Parathyroid adenoma (tissue), 2 donors: ENCODE measurements at regions not wholly inside any gene's neighbourhood (a gene's known extent, or its start where the extent isn't known, plus 50 kb on each side); places are given as distances from the start of the nearest gene placed in this dataset.

ENCODE experiments used
- H2AFZ ChIP-seq: fragments of 300-600 bp; sonication (generic); one replicate; pipeline ENCODE4 v1.7.0; 2017; ENCODE audit warnings: antibody characterized with exemption, mild to moderate bottlenecking
- H3K27ac ChIP-seq: fragments of 300-600 bp; sonication (generic); one replicate; pipeline ENCODE4 v1.7.0; 2017
- H3K27me3 ChIP-seq: fragments of 300-600 bp; sonication (generic); one replicate; pipeline ENCODE4 v1.7.0; 2017; ENCODE audit warnings: low read length; ENCODE audit not compliant: control insufficient read depth, insufficient read depth
- H3K36me3 ChIP-seq: fragments of 300-600 bp; sonication (generic); one replicate; pipeline ENCODE4 v1.7.0; 2017; ENCODE audit warnings: low read length; ENCODE audit not compliant: control insufficient read depth, insufficient read depth
- H3K4me1 ChIP-seq: fragments of 300-600 bp; sonication (generic); one replicate; pipeline ENCODE4 v1.7.0; 2017; ENCODE audit warnings: control low read depth
- H3K4me2 ChIP-seq: fragments of 300-600 bp; sonication (generic); one replicate; pipeline ENCODE4 v1.7.0; 2017; ENCODE audit warnings: low read length
- H3K4me3 ChIP-seq: fragments of 300-600 bp; sonication (generic); one replicate; pipeline ENCODE4 v1.7.0; 2017; ENCODE audit warnings: low read depth, low read length
- H3K79me2 ChIP-seq: fragments of 300-600 bp; sonication (generic); one replicate; pipeline ENCODE4 v1.7.0; 2017; ENCODE audit warnings: control low read depth
- H3K9ac ChIP-seq: fragments of 300-600 bp; sonication (generic); one replicate; pipeline ENCODE4 v1.7.0; 2017; ENCODE audit warnings: mild to moderate bottlenecking
- H3K9me3 ChIP-seq: fragments of 300-600 bp; sonication (generic); one replicate; pipeline ENCODE4 v1.7.0; 2017; ENCODE audit warnings: low read length; ENCODE audit not compliant: control insufficient read depth
- TF ChIP-seq, protein P1 (sequence below): fragments of 300-600 bp; sonication (generic); IDR thresholded peaks from one replicate; pipeline ENCODE4 v1.7.0; 2017; ENCODE audit warnings: antibody characterized with exemption, mild to moderate bottlenecking
- donor health status: primary hyperparathyroidism.

DNA sequence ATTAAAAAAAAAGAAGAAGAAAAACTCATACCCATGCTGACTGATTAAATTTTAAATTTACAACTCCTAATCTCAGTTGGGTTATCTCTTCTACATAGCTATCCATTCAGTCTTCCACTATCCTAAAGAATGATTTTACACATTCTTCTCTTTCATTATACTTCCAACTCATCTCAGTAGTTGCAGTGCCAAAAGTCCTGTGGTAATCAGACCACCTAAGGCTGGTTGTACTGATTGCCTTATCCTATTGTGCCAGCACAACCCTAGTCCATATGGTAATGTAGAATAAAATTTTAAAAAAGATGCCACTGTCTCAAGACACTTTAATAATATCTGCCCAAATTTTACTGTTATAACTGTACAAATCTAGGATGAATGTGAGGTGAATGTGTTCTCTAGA lies 448.0 kb downstream of the LRRIQ3 start:
- no peak overlapping the region for H3K27ac ChIP-seq
- H3K4me1 ChIP-seq = no peaks in the 10 kb centered on the region
- no peaks in the 10 kb centered on the region for H3K27me3 ChIP-seq
- TF ChIP-seq, protein P1, sequence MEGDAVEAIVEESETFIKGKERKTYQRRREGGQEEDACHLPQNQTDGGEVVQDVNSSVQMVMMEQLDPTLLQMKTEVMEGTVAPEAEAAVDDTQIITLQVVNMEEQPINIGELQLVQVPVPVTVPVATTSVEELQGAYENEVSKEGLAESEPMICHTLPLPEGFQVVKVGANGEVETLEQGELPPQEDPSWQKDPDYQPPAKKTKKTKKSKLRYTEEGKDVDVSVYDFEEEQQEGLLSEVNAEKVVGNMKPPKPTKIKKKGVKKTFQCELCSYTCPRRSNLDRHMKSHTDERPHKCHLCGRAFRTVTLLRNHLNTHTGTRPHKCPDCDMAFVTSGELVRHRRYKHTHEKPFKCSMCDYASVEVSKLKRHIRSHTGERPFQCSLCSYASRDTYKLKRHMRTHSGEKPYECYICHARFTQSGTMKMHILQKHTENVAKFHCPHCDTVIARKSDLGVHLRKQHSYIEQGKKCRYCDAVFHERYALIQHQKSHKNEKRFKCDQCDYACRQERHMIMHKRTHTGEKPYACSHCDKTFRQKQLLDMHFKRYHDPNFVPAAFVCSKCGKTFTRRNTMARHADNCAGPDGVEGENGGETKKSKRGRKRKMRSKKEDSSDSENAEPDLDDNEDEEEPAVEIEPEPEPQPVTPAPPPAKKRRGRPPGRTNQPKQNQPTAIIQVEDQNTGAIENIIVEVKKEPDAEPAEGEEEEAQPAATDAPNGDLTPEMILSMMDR = no peak
- no peak overlapping the region for H3K4me3 ChIP-seq
- H3K4me2 ChIP-seq = no peak overlapping the region
- no peak overlapping the region for H2AFZ ChIP-seq
- no peaks in the 10 kb centered on the region for H3K9me3 ChIP-seq
- no peaks in the 10 kb centered on the region for H3K79me2 ChIP-seq
- no peak overlapping the region for H3K9ac ChIP-seq
- no peaks in the 10 kb centered on the region for H3K36me3 ChIP-seq

- Histone ChIP-seq H3K9me3 (no peaks in the 10 kb centered on the region), H3K36me3 (no peaks in the 10 kb centered on the region), H3K4me1 (no peaks in the 10 kb centered on the region), H3K4me2 (no peak overlapping the region), H3K9ac (no peak overlapping the region), H3K27me3 (no peaks in the 10 kb centered on the region), H3K27ac (no peak overlapping the region), H2AFZ (no peak overlapping the region), H3K4me3 (no peak overlapping the region), H3K79me2 (no peaks in the 10 kb centered on the region)
- TF ChIP-seq, protein P1 = no peak
Measured at GRCh38 chr1:73744985-73745384, 453.0 kb downstream of the LRRIQ3 start.

DNA sequence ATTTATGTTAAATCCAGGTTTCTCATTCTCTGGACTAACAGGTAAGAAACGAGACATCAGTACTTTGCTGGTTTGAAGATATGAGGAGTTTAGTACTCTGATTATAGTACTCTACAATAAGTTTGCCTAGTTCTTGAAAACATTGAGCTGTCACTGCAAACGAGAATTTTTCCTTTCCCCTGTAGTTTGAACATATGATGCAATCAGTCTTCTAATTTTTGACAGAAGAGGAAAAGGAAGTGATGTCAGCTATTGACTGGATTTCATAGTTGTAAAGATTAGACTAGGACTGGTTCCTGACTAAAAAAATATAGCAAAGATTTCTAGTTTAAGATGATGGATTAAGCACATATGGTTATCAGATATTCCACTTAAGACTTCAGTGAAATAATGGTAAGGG lies 461.9 kb downstream of the LRRIQ3 start:
- Histone ChIP-seq H2AFZ (no peak overlapping the region), H3K4me3 (no peak overlapping the region), H3K9me3 (no peaks in the 10 kb centered on the region), H3K4me2 (no peak overlapping the region), H3K79me2 (no peaks in the 10 kb centered on the region), H3K27me3 (no peaks in the 10 kb centered on the region), H3K27ac (no peak overlapping the region), H3K4me1 (no peaks in the 10 kb centered on the region), H3K36me3 (no peaks in the 10 kb centered on the region), H3K9ac (no peak overlapping the region)
- TF ChIP-seq, protein P1 = no peak

DNA sequence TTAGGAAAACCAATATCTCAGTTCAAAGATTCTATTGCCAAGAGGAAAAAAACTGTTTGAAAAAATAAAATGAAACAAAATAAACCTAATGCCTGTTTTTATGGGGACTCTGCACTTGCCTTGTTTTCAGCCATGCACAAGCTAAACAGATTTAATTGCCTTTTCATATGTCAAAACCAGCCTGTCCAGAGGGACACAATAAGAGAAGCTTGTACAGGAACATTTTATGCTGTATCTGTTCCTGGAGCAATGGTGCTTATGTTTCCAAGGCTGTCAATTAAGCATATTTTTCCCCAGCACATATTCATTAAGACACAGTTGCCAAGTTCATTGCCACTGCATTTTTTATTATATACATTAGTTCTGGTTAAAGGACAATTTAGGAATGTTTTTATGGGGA lies 470.9 kb downstream of the LRRIQ3 start:
- TF ChIP-seq, protein P1 = no peak
- no peak overlapping the region for H3K4me3 ChIP-seq

GRCh38 chr1:73722055-73722454 lies 475.9 kb downstream of the LRRIQ3 start:
- no peak overlapping the region for H3K27ac ChIP-seq
- H3K79me2 ChIP-seq = no peaks in the 10 kb centered on the region
- no peaks in the 10 kb centered on the region for H3K9me3 ChIP-seq
- H3K36me3 ChIP-seq = no peaks in the 10 kb centered on the region
- no peaks in the 10 kb centered on the region for H3K27me3 ChIP-seq
- no peaks in the 10 kb centered on the region for H3K4me1 ChIP-seq
- H2AFZ ChIP-seq = no peak overlapping the region
- H3K4me2 ChIP-seq = no peak overlapping the region
- H3K4me3 ChIP-seq = no peak overlapping the region
- TF ChIP-seq, protein P1 = no peak
- H3K9ac ChIP-seq = no peak overlapping the region

More for the DNA sequence above, 470.9 kb downstream of the LRRIQ3 start:
- Histone ChIP-seq H3K4me2 (no peak overlapping the region), H3K27me3 (no peaks in the 10 kb centered on the region), H3K9ac (no peak overlapping the region), H3K36me3 (no peaks in the 10 kb centered on the region), H3K27ac (no peak overlapping the region), H2AFZ (no peak overlapping the region), H3K9me3 (no peaks in the 10 kb centered on the region), H3K4me1 (no peaks in the 10 kb centered on the region), H3K79me2 (no peaks in the 10 kb centered on the region)
